ENCODE measurements at regions not wholly inside any gene's neighbourhood (a gene's known extent, or its start where the extent isn't known, plus 50 kb on each side); places are given as distances from the start of the nearest gene placed in this dataset.

GRCh38 chr2:142347751-142348150 is 216.9 kb upstream of the LRP1B start:
- DNase-seq (ENCODE audit: low read depth): no peak
- TF ChIP-seq CTCF (IDR thresholded peaks at IDR 0.05; ENCODE audit: low read depth, low read length, missing control alignments): no peak
- no peak overlapping the region for H3K4me3 ChIP-seq (ENCODE audit: low read depth, low read length)

GRCh38 chr2:142339261-142339660 is 208.4 kb upstream of the LRP1B start:
- no peak overlapping the region for H3K4me3 ChIP-seq (ENCODE audit: low read depth, low read length)
- no peak for DNase-seq (ENCODE audit: low read depth)
- no peak for TF ChIP-seq CTCF (IDR thresholded peaks at IDR 0.05; ENCODE audit: low read depth, low read length, missing control alignments)

GRCh38 chr2:142332196-142332595 is 201.4 kb upstream of the LRP1B start:
- DNase-seq (ENCODE audit: low read depth): no peak
- no peak overlapping the region for H3K4me3 ChIP-seq (ENCODE audit: low read depth, low read length)
- no peak for TF ChIP-seq CTCF (IDR thresholded peaks at IDR 0.05; ENCODE audit: low read depth, low read length, missing control alignments)

GRCh38 chr2:142330458-142330857 is 199.6 kb upstream of the LRP1B start:
- DNase-seq (ENCODE audit: low read depth): no peak
- no peak overlapping the region for H3K4me3 ChIP-seq (ENCODE audit: low read depth, low read length)

GRCh38 chr2:142325870-142326269 is 195.1 kb upstream of the LRP1B start:
- H3K4me3 ChIP-seq (ENCODE audit: low read depth, low read length): no peak overlapping the region
- no peak for DNase-seq (ENCODE audit: low read depth)
- TF ChIP-seq CTCF (IDR thresholded peaks at IDR 0.05; ENCODE audit: low read depth, low read length, missing control alignments): no peak

More at GRCh38 chr2:142330458-142330857, 199.6 kb upstream of the LRP1B start:
- TF ChIP-seq CTCF (IDR thresholded peaks at IDR 0.05; ENCODE audit: low read depth, low read length, missing control alignments): no peak

- H3K4me3 ChIP-seq (ENCODE audit: low read depth, low read length): no peak overlapping the region
- TF ChIP-seq CTCF (IDR thresholded peaks at IDR 0.05; ENCODE audit: low read depth, low read length, missing control alignments): no peak
- no peak for DNase-seq (ENCODE audit: low read depth)
These were observed 192.4 kb upstream of the LRP1B start for GRCh38 chr2:142323206-142323605.

- TF ChIP-seq CTCF (IDR thresholded peaks at IDR 0.05; ENCODE audit: low read depth, low read length, missing control alignments): no peak
- no peak for DNase-seq (ENCODE audit: low read depth)
- H3K4me3 ChIP-seq (ENCODE audit: low read depth, low read length): no peak overlapping the region
These were observed 191.0 kb upstream of the LRP1B start for GRCh38 chr2:142321706-142322280.

All from GM12864 (cell line).